Loucy (cell line): ENCODE measurements at regions not wholly inside any gene's neighbourhood (a gene's known extent, or its start where the extent isn't known, plus 50 kb on each side); places are given as distances from the start of the nearest gene placed in this dataset.

Experiments
- CTCF ChIP-seq: fragments of 200-600 bp; sonication (generic); conservative IDR thresholded peaks from 2 replicates; pipeline ENCODE4 v1.5.1; 2014; ENCODE audit warnings: mild to moderate bottlenecking, antibody characterized with exemption, low read length
- EZH2phosphoT487 ChIP-seq: fragments of 200-600 bp; IDR thresholded peaks from 2 replicates; pipeline ENCODE4 v1.6.1; 2018; ENCODE audit warnings: antibody characterized with exemption, mild to moderate bottlenecking, moderate library complexity, borderline replicate concordance

DNA sequence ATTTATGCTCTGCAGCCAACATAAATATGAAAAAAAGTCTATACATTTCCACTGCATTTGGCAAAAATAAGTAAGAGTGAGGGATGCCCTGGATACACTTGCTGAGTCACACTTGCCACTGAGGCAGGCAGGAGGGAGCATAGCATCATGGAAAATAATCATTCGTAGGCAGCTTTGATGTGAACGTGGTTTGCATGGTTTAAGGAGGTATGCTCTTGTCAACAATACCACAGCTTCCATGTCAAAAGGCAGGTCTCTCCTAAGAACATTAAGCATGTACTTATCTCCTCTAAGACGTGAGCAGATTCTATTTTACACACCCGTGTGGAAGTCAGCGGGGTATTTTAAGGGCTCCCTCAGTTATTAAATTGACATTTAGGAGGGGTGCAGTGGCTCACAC, 89.2 kb upstream of the WDR11 start:
- no peak for TF ChIP-seq CTCF
- no peak for TF ChIP-seq EZH2phosphoT487
